HepG2 (cell line): ENCODE measurements at regions not wholly inside any gene's neighbourhood (a gene's known extent, or its start where the extent isn't known, plus 50 kb on each side); places are given as distances from the start of the nearest gene placed in this dataset.

ENCODE experiments used
- ATAC-seq: fragments of 200-7000 bp; cut with Tn5 transposase; 3 replicates; pipeline ENCODE4 v1.9.1; 2020; ENCODE audit warnings: mild to moderate bottlenecking, moderate library complexity
- BruUV-seq: library from RNA; stranded (reverse); fragments of 400-500 nt; replicated peaks from 2 replicates; lab custom pipeline; 2021; lab: Mats Ljungman, UMichigan
- CTCF ChIA-PET: fragments of 300-600 bp; formaldehyde crosslinking; extraction: SDS; loops from one replicate; lab custom pipeline; 2021; ENCODE audit warnings: low total read pairs, inconsistent platforms, low intra/inter-chr PET ratio; lab: Yijun Ruan, JAX
- POLR2A ChIA-PET: fragments of 350-600 bp; sonication (Branson Sonifier 250); formaldehyde crosslinking; loops from one replicate; lab custom pipeline; 2020; ENCODE audit warnings: antibody characterized with exemption, inconsistent platforms; lab: Yijun Ruan, JAX
- DNase-seq: peaks from one replicate; pipeline ENCODE4 v3.0.0-alpha.2; 2015; ENCODE audit warnings: low spot score
- FAIRE-seq: peaks from 3 replicates; lab custom pipeline; 2011; peaks lifted over from hg19 to GRCh38; lab: Jason Lieb, UNC
- H2AFZ ChIP-seq: one replicate; pipeline ENCODE4 v1.6.1; 2011; ENCODE audit warnings: low read length, inconsistent platforms
- H3K27ac ChIP-seq: fragments of 300-600 bp; 3 replicates; pipeline ENCODE4 v1.8.0; 2011; ENCODE audit warnings: mixed run types, mild to moderate bottlenecking, mixed read lengths, low read length, inconsistent platforms; ENCODE audit not compliant: insufficient read depth; ENCODE audit errors: extremely low read length
- H3K27me3 ChIP-seq, 2 experiments: fragments of 200-600 bp in 1 of 2; 2 replicates in 1 of 2; 3 replicates in 1 of 2; pipeline versions ENCODE4 v1.6.0 to v1.8.0; 2011; ENCODE audit warnings: low read length in 2 of 2, mild to moderate bottlenecking in 2 of 2, moderate library complexity in 2 of 2, inconsistent platforms in 1 of 2; ENCODE audit not compliant: insufficient read depth in 2 of 2, control insufficient read depth in 1 of 2
- H3K36me3 ChIP-seq, 2 experiments: fragments of 200-600 bp in 1 of 2; replicated peaks in 1 of 2; 2 replicates in 1 of 2; 3 replicates in 1 of 2; pipeline versions ENCODE4 v1.5.1 to v1.8.0; 2011; ENCODE audit warnings: low read length in 2 of 2, inconsistent platforms in 1 of 2; ENCODE audit not compliant: insufficient read depth in 2 of 2, control insufficient read depth in 1 of 2
- H3K4me1 ChIP-seq: 2 replicates; pipeline ENCODE4 v1.5.1; 2012; ENCODE audit warnings: low read length, inconsistent platforms; ENCODE audit not compliant: insufficient read depth
- H3K4me2 ChIP-seq: 2 replicates; pipeline ENCODE4 v1.6.0; 2011; ENCODE audit warnings: low read depth, low read length, inconsistent platforms
- H3K4me3 ChIP-seq, 3 experiments: fragments of 200-600 bp in 1 of 3; sonication (generic), shearing (Covaris generic) in 1 of 3; replicated peaks in 1 of 3; 2 replicates each; pipeline ENCODE4 v1.5.1; 2011 to 2016; ENCODE audit warnings: low read length in 3 of 3, inconsistent platforms in 2 of 3, low read depth in 2 of 3, mild to moderate bottlenecking in 2 of 3, control low read depth in 1 of 3, mixed read lengths in 1 of 3; ENCODE audit not compliant: insufficient read depth in 1 of 3
- H3K79me2 ChIP-seq: one replicate; pipeline ENCODE4 v1.6.1; 2011; ENCODE audit warnings: low read length, inconsistent platforms; ENCODE audit not compliant: insufficient read depth
- H3K9ac ChIP-seq: 2 replicates; pipeline ENCODE4 v1.6.0; 2011; ENCODE audit warnings: mild to moderate bottlenecking, low read depth, low read length, inconsistent platforms; ENCODE audit not compliant: insufficient read depth
- H3K9me3 ChIP-seq: 2 replicates; pipeline ENCODE4 v1.5.1; 2012; ENCODE audit warnings: mild to moderate bottlenecking, low read length
- H4K20me1 ChIP-seq: 2 replicates; pipeline ENCODE4 v1.6.0; 2011; ENCODE audit warnings: inconsistent platforms, mild to moderate bottlenecking, low read length, moderate library complexity; ENCODE audit not compliant: insufficient read depth
- CBFB ChIP-seq: sonication (generic); formaldehyde crosslinking; IDR thresholded peaks from 2 replicates; pipeline ENCODE4 v1.4.0; 2020; ENCODE audit warnings: missing genetic modification reagents
- CENPX ChIP-seq: sonication (generic); formaldehyde crosslinking; IDR thresholded peaks from 2 replicates; pipeline ENCODE4 v1.9.0; 2021; ENCODE audit warnings: mild to moderate bottlenecking, missing genetic modification reagents, moderate library complexity
- HOXA5 ChIP-seq: sonication (generic); formaldehyde crosslinking; IDR thresholded peaks from 2 replicates; pipeline ENCODE4 v1.4.0; 2020; ENCODE audit warnings: missing genetic modification reagents
- ISX ChIP-seq: sonication (generic); formaldehyde crosslinking; conservative IDR thresholded peaks from 2 replicates; pipeline ENCODE4 v1.5.0; 2020; ENCODE audit warnings: missing genetic modification reagents
- MEIS1 ChIP-seq: sonication (generic); formaldehyde crosslinking; IDR thresholded peaks from 2 replicates; pipeline ENCODE4 v1.9.0; 2021; ENCODE audit warnings: mild to moderate bottlenecking, missing genetic modification reagents, moderate library complexity, borderline replicate concordance
- MIER2 ChIP-seq: IDR thresholded peaks from 2 replicates; pipeline ENCODE4 v1.6.1; 2016; ENCODE audit warnings: missing biosample characterization, missing genetic modification reagents
- RBFOX2 ChIP-seq: fragments of 200-400 bp; formaldehyde crosslinking; IDR thresholded peaks from 2 replicates; pipeline ENCODE4 v1.6.1; 2017; ENCODE audit warnings: low read depth, mild to moderate bottlenecking, low read length
- SMAD1 ChIP-seq: sonication (generic); formaldehyde crosslinking; IDR thresholded peaks from 2 replicates; pipeline ENCODE4 v1.4.0; 2020; ENCODE audit warnings: missing genetic modification reagents, low read depth, mild to moderate bottlenecking, borderline replicate concordance
- SNAI1 ChIP-seq: sonication (generic); formaldehyde crosslinking; IDR thresholded peaks from 2 replicates; pipeline ENCODE4 v1.5.0; 2020; ENCODE audit warnings: mild to moderate bottlenecking, missing genetic modification reagents, borderline replicate concordance
- SRY ChIP-seq: sonication (generic); formaldehyde crosslinking; IDR thresholded peaks from 2 replicates; pipeline ENCODE4 v1.8.0; 2022; ENCODE audit warnings: mild to moderate bottlenecking, missing genetic modification reagents
- TOE1 ChIP-seq: sonication (generic); formaldehyde crosslinking; IDR thresholded peaks from 2 replicates; pipeline ENCODE4 v1.4.0; 2020; ENCODE audit warnings: mild to moderate bottlenecking, missing genetic modification reagents
- TP53 ChIP-seq: sonication (generic); formaldehyde crosslinking; conservative IDR thresholded peaks from 2 replicates; pipeline ENCODE4 v1.4.0; 2020; ENCODE audit warnings: missing genetic modification reagents
- ZBTB21 ChIP-seq: sonication (generic); formaldehyde crosslinking; IDR thresholded peaks from 2 replicates; pipeline ENCODE4 v1.4.0; 2020; ENCODE audit warnings: missing genetic modification reagents
- ZMYM3 ChIP-seq: sonication (generic); formaldehyde crosslinking; IDR thresholded peaks from 2 replicates; pipeline ENCODE4 v1.5.1; 2020; ENCODE audit warnings: mild to moderate bottlenecking, missing genetic modification reagents
- ZNF205 ChIP-seq: IDR thresholded peaks from 2 replicates; pipeline ENCODE4 v1.6.1; 2018; ENCODE audit warnings: missing biosample characterization, missing genetic modification reagents
- ZNF556 ChIP-seq: sonication (generic); formaldehyde crosslinking; IDR thresholded peaks from 2 replicates; pipeline ENCODE4 v1.4.0; 2020; ENCODE audit warnings: mild to moderate bottlenecking, missing genetic modification reagents, borderline replicate concordance
- ZNF615 ChIP-seq: sonication (generic); formaldehyde crosslinking; IDR thresholded peaks from 2 replicates; pipeline ENCODE4 v1.5.0; 2020; ENCODE audit warnings: mild to moderate bottlenecking, missing genetic modification reagents, borderline replicate concordance
- WGBS: methylation state at CpG from one replicate; pipeline ENCODE4 v1.1.6; 2017; ENCODE audit warnings: low lambda C conversion rate; 5-methylcytosine and 5-hydroxymethylcytosine counted together
- in situ Hi-C: cut with HindIII; loops from 2 replicates; pipeline ENCODE4 v1.10.0; 2017; ENCODE audit warnings: low pct_unique_long_range_greater_than_20kb; ENCODE audit not compliant: extremely low pct_ligation_motif_present
- intact Hi-C: fragments of 100-400 bp; cut with micrococcal nuclease; formaldehyde crosslinking; loops from one replicate; pipeline ENCODE4 v1.10.0; 2022; ENCODE audit not compliant: unreplicated experiment
- TF ChIP-seq, protein P1 (sequence below): sonication (generic); formaldehyde crosslinking; IDR thresholded peaks from 2 replicates; pipeline ENCODE4 v1.5.0; 2020; ENCODE audit warnings: missing genetic modification reagents
- TF ChIP-seq, protein P2 (sequence below): sonication (generic); formaldehyde crosslinking; IDR thresholded peaks from 2 replicates; pipeline ENCODE4 v1.4.0; 2020; ENCODE audit warnings: mild to moderate bottlenecking, missing genetic modification reagents

DNA sequence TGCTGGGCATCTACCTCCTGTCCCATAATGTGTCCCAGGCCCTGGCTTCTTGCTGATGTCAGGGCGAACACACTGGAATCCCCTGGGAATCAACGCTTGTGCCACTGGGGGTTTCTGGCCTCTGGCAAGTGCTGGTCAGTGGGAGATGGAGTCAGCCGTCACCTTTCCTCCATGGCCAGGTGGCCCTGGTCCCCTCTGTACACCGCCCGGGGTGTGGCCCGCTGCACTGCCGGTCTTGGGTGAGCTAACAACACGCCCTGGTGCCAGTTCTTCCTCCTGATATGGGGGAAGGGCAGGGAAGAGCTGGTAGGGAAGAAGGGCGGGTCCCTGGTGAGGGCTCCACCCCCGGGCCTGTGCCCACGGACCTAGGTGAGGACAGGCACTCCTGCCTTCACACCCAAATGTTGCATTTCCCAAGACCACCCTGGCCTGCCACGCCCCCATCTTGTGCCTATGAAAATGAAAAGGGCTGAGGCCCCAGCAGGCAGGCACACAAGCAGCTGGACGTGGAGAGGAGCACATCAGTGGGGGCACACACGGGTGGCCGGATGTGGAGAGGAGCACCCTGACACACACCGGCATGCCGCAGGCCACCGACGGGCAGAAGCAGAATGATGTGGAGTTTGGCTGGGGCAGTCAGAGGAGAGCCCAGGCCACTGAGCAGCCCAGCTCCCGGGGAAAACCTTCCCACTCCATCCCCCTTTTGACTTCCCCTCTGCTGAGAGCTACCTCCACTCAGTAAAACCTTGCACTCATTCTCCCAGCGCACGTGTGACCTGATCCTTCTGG is 140.5 kb downstream of the ASB1 start:
- ChIA-PET POLR2A (no interaction called here), CTCF (no interaction called here)
- Histone ChIP-seq H3K9me3 (no peaks in the 10 kb centered on the region), H3K4me3 (no peak overlapping the region), H3K27ac (no peak overlapping the region), H4K20me1 (no peaks in the 10 kb centered on the region), H3K36me3 (no peaks in the 10 kb centered on the region), H3K79me2 (no peaks in the 10 kb centered on the region), H3K4me1 (no peaks in the 10 kb centered on the region), H2AFZ (no peak overlapping the region), H3K4me2 (no peak overlapping the region), H3K27me3 (peaks cover 12 to 76% of the 10 kb centered on the region in 2 experiments; a peak in 3 of 5 replicates), H3K9ac (no peak overlapping the region)
- ATAC-seq (no peak), FAIRE-seq (no peak), DNase-seq (no peak)
- intact Hi-C loops = no loop called here
- in situ Hi-C loops = loop anchor here (10.0 kb wide), 1 partner anchor 202 kb away; no protein-coding TSS in a partner anchor
- 46% methylated on average over 21 of the region's 22 CpGs for WGBS
- TF ChIP-seq ISX (CRISPR knock-in tag) (no peak), MIER2 (CRISPR knock-in tag) (no peak), CENPX (no peak), TOE1 (CRISPR knock-in tag) (no peak), SNAI1 (CRISPR knock-in tag) (no peak), RBFOX2 (no peak), SMAD1 (CRISPR knock-in tag) (no peak), MEIS1 (CRISPR knock-in tag) (no peak), ZNF556 (no peak), HOXA5 (CRISPR knock-in tag) (no peak), ZBTB21 (CRISPR knock-in tag) (no peak), ZNF615 (CRISPR knock-in tag) (no peak), TP53 (CRISPR knock-in tag) (no peak), SRY (CRISPR knock-in tag) (no peak), ZNF205 (CRISPR knock-in tag) (no peak), ZMYM3 (no peak), CBFB (CRISPR knock-in tag) (no peak)
- TF ChIP-seq, protein P1, sequence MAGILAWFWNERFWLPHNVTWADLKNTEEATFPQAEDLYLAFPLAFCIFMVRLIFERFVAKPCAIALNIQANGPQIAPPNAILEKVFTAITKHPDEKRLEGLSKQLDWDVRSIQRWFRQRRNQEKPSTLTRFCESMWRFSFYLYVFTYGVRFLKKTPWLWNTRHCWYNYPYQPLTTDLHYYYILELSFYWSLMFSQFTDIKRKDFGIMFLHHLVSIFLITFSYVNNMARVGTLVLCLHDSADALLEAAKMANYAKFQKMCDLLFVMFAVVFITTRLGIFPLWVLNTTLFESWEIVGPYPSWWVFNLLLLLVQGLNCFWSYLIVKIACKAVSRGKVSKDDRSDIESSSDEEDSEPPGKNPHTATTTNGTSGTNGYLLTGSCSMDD (CRISPR knock-in tag) = no peak
- TF ChIP-seq, protein P2, sequence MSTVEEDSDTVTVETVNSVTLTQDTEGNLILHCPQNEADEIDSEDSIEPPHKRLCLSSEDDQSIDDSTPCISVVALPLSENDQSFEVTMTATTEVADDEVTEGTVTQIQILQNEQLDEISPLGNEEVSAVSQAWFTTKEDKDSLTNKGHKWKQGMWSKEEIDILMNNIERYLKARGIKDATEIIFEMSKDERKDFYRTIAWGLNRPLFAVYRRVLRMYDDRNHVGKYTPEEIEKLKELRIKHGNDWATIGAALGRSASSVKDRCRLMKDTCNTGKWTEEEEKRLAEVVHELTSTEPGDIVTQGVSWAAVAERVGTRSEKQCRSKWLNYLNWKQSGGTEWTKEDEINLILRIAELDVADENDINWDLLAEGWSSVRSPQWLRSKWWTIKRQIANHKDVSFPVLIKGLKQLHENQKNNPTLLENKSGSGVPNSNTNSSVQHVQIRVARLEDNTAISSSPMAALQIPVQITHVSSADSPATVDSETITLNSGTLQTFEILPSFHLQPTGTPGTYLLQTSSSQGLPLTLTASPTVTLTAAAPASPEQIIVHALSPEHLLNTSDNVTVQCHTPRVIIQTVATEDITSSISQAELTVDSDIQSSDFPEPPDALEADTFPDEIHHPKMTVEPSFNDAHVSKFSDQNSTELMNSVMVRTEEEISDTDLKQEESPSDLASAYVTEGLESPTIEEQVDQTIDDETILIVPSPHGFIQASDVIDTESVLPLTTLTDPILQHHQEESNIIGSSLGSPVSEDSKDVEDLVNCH (CRISPR knock-in tag) = no peak
- BruUV-seq = no TSS peak
